ENCODE measurements at regions not wholly inside any gene's neighbourhood (a gene's known extent, or its start where the extent isn't known, plus 50 kb on each side); places are given as distances from the start of the nearest gene placed in this dataset.

GRCh38 chr6:145368075-145368474, 367.2 kb downstream of the EPM2A start:
- Mint-ChIP-seq H3K4me1 (peaks cover 10% of the 10 kb centered on the region), H3K27me3 (no peaks in the 10 kb centered on the region), H3K27ac (no peak overlapping the region), H3K9me3 (no peaks in the 10 kb centered on the region), H3K36me3 (ENCODE audit: low read depth) (no peaks in the 10 kb centered on the region), H3K4me3 (no peak overlapping the region)
- TF ChIP-seq, protein P1, sequence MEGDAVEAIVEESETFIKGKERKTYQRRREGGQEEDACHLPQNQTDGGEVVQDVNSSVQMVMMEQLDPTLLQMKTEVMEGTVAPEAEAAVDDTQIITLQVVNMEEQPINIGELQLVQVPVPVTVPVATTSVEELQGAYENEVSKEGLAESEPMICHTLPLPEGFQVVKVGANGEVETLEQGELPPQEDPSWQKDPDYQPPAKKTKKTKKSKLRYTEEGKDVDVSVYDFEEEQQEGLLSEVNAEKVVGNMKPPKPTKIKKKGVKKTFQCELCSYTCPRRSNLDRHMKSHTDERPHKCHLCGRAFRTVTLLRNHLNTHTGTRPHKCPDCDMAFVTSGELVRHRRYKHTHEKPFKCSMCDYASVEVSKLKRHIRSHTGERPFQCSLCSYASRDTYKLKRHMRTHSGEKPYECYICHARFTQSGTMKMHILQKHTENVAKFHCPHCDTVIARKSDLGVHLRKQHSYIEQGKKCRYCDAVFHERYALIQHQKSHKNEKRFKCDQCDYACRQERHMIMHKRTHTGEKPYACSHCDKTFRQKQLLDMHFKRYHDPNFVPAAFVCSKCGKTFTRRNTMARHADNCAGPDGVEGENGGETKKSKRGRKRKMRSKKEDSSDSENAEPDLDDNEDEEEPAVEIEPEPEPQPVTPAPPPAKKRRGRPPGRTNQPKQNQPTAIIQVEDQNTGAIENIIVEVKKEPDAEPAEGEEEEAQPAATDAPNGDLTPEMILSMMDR (IDR thresholded peaks at IDR 0.05) = no peak
- ATAC-seq (ENCODE audit: low read depth) (no peak), DNase-seq (no peak)
- CTCF ChIA-PET = no interaction called here
- POLR2A ChIA-PET = no interaction called here
- intact Hi-C loops (cut with micrococcal nuclease) = no loop called here

- Mint-ChIP-seq H3K27ac (no peak overlapping the region), H3K9me3 (no peaks in the 10 kb centered on the region), H3K36me3 (ENCODE audit: low read depth) (no peaks in the 10 kb centered on the region), H3K27me3 (no peaks in the 10 kb centered on the region), H3K4me1 (peaks cover 10% of the 10 kb centered on the region), H3K4me3 (no peak overlapping the region)
- ATAC-seq (ENCODE audit: low read depth) = no peak
- intact Hi-C loops (cut with micrococcal nuclease) = no loop called here
- ChIA-PET CTCF (no interaction called here), POLR2A (no interaction called here)
- TF ChIP-seq, protein P1 (IDR thresholded peaks at IDR 0.05) = no peak
- no peak for DNase-seq
Observed at GRCh38 chr6:145370559-145370958, 364.8 kb downstream of the EPM2A start.

DNA sequence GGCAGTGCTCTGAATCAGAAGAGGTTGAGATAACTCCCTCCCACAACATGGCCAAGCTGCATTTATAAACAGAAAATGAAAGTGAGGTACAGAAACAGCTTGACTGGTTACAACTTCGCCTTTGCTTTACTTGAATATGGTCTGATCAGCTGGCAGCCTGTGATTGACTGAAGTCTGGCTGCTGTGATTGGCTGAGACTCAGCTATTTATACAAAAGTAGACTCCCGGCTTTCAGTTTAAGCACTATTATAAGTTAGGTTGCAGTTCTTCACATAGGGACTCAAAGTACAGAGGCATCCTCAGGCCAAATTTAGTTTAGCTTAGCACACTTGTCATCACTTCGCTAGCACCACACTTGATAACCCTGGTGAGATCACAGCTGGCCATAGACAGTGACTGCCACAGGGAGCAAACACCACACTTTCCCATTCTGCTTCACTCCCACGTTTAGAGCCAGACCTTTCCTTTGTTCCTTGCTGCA, 362.6 kb downstream of the EPM2A start:
- DNase-seq (no peak), ATAC-seq (ENCODE audit: low read depth) (peak; percentile 84)
- H3K4me1 Mint-ChIP-seq = peaks cover 10% of the 10 kb centered on the region
- no peaks in the 10 kb centered on the region for H3K27me3 Mint-ChIP-seq
- H3K4me3 Mint-ChIP-seq = peak overlapping the region; percentile 33
- no peaks in the 10 kb centered on the region for H3K36me3 Mint-ChIP-seq (ENCODE audit: low read depth)
- TF ChIP-seq, protein P1 (IDR thresholded peaks at IDR 0.05) = no peak
- intact Hi-C loops (cut with micrococcal nuclease) = no loop called here
- no peak overlapping the region for H3K27ac Mint-ChIP-seq
- ChIA-PET CTCF (no interaction called here), POLR2A (no interaction called here)
- peaks cover 6% of the 10 kb centered on the region for H3K9me3 Mint-ChIP-seq

DNA sequence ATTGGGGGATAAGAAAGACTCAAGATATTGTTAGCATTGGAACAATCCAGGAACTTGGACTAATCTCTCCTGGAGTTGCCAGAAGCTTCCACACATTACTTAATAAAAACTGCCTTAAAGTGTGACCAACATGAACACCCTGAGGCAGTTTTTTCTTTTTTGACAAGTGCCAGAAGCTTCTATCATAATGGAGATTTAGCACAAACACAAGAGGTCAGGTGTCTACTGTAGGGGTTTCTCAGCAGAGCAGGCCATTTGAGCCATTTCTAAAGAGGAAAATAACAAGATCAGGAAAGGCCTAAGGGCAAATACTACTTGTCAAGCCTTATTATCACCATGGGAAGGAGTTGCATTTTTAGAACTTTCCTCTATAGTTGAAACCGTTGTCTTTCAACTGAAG, 361.5 kb downstream of the EPM2A start:
- H3K27me3 Mint-ChIP-seq = no peaks in the 10 kb centered on the region
- no peak overlapping the region for H3K4me3 Mint-ChIP-seq
- ChIA-PET POLR2A (no interaction called here), CTCF (interaction anchor here (0.6 kb wide), 1 partner anchor 236 kb away, joined by 3 read pairs; no protein-coding TSS in a partner anchor)
- peaks cover 10% of the 10 kb centered on the region for H3K4me1 Mint-ChIP-seq
- DNase-seq (no peak), ATAC-seq (ENCODE audit: low read depth) (no peak)
- intact Hi-C loops (cut with micrococcal nuclease) = no loop called here
- no peaks in the 10 kb centered on the region for H3K36me3 Mint-ChIP-seq (ENCODE audit: low read depth)
- peaks cover 6% of the 10 kb centered on the region for H3K9me3 Mint-ChIP-seq
- TF ChIP-seq, protein P1 (IDR thresholded peaks at IDR 0.05) = no peak
- no peak overlapping the region for H3K27ac Mint-ChIP-seq

- peaks cover 6% of the 10 kb centered on the region for H3K9me3 Mint-ChIP-seq
- ATAC-seq (ENCODE audit: low read depth) (no peak), DNase-seq (no peak)
- H3K27me3 Mint-ChIP-seq = no peaks in the 10 kb centered on the region
- no peak overlapping the region for H3K4me3 Mint-ChIP-seq
- H3K27ac Mint-ChIP-seq = no peak overlapping the region
- CTCF ChIA-PET = no interaction called here
- H3K36me3 Mint-ChIP-seq (ENCODE audit: low read depth) = no peaks in the 10 kb centered on the region
- TF ChIP-seq, protein P1 (IDR thresholded peaks at IDR 0.05) = no peak
- H3K4me1 Mint-ChIP-seq = peaks cover 10% of the 10 kb centered on the region
- intact Hi-C loops (cut with micrococcal nuclease) = no loop called here
- POLR2A ChIA-PET = no interaction called here
Observed at GRCh38 chr6:145374570-145374969, 360.8 kb downstream of the EPM2A start.
